ENCODE measurements at regions not wholly inside any gene's neighbourhood (a gene's known extent, or its start where the extent isn't known, plus 50 kb on each side); places are given as distances from the start of the nearest gene placed in this dataset.
A peak's percentile ranks its signal among the peaks of the same experiment; 100 is the strongest.

DNA sequence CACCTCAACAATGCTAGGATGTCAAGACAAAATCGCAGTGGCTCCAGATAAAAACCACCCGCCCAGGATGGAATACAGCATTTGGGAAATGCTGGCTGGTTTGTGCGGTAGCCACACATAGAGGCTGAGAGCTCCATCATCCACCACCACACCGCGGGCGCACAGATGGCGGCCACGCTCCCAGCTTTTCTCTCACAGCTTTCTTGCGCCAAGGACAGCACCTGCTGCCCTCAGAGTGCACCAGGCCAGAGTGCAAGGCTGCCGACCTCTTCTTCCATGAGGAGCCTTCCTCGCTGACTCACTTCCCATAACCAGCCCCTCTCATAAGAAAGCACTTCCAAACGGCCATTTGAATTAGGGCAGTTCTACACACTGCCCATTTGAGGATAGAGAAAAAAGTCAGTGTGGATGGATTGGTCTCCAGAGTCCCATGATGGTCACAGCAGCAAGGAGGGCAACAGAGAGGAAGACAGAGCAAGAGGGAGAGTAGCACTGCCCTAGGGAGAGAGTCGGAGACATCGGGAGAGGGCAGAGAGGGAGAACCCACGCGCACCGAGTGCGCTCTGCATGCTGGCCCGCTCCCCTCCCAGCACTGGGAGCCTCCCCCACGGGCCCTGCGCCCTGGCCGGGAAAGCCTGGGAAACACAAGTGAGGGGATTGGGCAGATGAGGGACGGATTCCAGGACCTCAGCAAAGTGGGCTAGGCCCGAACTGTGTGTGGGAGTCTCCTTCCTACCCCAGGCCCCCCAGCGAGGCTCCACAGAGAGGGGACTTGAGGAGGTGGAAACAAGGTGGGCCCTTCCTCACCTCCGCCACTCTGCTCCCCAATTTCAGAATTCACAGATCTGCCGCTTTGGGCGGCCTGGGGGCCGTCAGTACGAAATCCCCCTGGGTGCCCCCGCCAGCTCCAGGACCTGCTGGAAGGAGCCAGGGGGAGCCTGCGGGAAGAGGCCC lies 156.9 kb downstream of the USP12 start:
- ChIA-PET POLR2A (no interaction called here), CTCF (interaction anchor here (1.0 kb wide), 1 partner anchor 29 kb away, joined by 3 read pairs; no protein-coding TSS in a partner anchor)
- no peak for DNase-seq (ENCODE audit: low read depth)
- TF ChIP-seq, protein P1, sequence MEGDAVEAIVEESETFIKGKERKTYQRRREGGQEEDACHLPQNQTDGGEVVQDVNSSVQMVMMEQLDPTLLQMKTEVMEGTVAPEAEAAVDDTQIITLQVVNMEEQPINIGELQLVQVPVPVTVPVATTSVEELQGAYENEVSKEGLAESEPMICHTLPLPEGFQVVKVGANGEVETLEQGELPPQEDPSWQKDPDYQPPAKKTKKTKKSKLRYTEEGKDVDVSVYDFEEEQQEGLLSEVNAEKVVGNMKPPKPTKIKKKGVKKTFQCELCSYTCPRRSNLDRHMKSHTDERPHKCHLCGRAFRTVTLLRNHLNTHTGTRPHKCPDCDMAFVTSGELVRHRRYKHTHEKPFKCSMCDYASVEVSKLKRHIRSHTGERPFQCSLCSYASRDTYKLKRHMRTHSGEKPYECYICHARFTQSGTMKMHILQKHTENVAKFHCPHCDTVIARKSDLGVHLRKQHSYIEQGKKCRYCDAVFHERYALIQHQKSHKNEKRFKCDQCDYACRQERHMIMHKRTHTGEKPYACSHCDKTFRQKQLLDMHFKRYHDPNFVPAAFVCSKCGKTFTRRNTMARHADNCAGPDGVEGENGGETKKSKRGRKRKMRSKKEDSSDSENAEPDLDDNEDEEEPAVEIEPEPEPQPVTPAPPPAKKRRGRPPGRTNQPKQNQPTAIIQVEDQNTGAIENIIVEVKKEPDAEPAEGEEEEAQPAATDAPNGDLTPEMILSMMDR (IDR thresholded peaks at IDR 0.05; ENCODE audit: insufficient read depth, low read depth, low read length) = no peak
- H3K36me3 ChIP-seq (ENCODE audit: control insufficient read depth, insufficient read depth, low read length) = no peaks in the 10 kb centered on the region
- H3K4me3 ChIP-seq (ENCODE audit: low read depth, low read length) = no peak overlapping the region
- H3K27me3 ChIP-seq (ENCODE audit: control insufficient read depth, insufficient read depth, low read length) = no peaks in the 10 kb centered on the region

DNA sequence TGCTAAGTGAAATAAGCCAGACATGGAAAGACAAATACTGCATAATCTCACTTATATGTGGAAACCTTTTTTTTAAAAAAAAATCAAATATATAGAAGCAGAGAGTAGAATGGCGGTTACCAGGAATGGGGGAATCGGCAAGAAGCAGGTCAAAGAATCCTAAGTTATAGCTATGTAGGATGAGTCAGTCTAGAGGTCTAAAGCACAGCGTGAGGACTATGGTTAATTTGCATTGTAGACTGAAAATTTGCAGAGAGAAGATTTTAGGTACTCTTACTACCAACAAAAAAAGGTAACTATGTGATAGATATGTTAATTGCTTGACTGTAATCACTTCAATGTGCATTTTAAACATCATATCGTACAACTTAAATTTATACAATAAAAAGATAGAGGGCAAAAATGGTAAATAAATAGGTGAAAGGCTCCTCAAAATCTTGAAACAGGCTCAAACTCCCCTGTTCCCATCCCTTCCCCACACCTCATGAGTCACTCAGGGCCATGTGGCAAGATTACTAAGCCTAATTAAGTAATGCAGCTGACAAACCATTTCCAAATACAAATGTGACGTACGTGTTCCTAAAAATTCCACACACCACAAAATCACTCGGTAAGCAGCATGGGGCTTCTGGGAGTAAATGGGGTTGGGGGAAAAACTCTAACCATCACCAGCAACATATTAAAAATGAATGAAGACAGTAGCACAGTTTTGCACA lies 159.0 kb downstream of the USP12 start:
- 0 out of 2 replicates have a peak, but pooled peaks cover under 1% of the 10 kb centered on the region for H3K27me3 ChIP-seq (ENCODE audit: control insufficient read depth, insufficient read depth, low read length)
- DNase-seq (ENCODE audit: low read depth) = peak; percentile 44
- CTCF ChIA-PET = interaction anchor here (1.3 to 1.5 kb wide), 2 partner anchors 11 to 117 kb away, joined by 3 to 4 read pairs; no protein-coding TSS in a partner anchor
- no peak overlapping the region for H3K4me3 ChIP-seq (ENCODE audit: low read depth, low read length)
- TF ChIP-seq, protein P1 (IDR thresholded peaks at IDR 0.05; ENCODE audit: insufficient read depth, low read depth, low read length) = no peak
- H3K36me3 ChIP-seq (ENCODE audit: control insufficient read depth, insufficient read depth, low read length) = no peaks in the 10 kb centered on the region
- POLR2A ChIA-PET = no interaction called here

DNA sequence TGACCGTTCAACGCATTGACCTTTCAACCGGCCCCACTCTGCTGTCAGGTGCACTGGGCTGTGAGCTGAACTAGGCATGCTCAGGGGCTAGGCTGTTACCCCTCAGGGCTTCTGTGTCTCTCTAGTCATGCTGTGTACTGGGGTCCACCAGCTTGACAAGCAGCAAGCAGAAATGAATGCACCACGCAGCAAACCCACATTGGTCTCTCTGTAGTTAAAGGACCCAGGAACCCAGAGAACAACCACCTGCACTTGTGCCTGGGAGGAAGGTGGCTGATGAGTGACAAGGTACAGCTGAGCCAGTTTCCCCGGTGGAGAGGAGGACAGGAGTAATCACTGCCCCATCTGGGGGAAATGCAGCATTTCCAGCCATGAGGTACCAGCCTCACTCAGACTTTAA lies 159.9 kb downstream of the USP12 start:
- POLR2A ChIA-PET = no interaction called here
- H3K27me3 ChIP-seq (ENCODE audit: control insufficient read depth, insufficient read depth, low read length) = peaks cover 6% of the 10 kb centered on the region; the same call in 1 of the 2 replicates
- H3K36me3 ChIP-seq (ENCODE audit: control insufficient read depth, insufficient read depth, low read length) = no peaks in the 10 kb centered on the region
- CTCF ChIA-PET = interaction anchor here (0.6 to 1.5 kb wide), 3 partner anchors 10 to 118 kb away, joined by 3 to 4 read pairs (median 3); no protein-coding TSS in a partner anchor
- TF ChIP-seq, protein P1 (IDR thresholded peaks at IDR 0.05; ENCODE audit: insufficient read depth, low read depth, low read length) = no peak
- H3K4me3 ChIP-seq (ENCODE audit: low read depth, low read length) = no peak overlapping the region
- DNase-seq (ENCODE audit: low read depth) = no peak

DNA sequence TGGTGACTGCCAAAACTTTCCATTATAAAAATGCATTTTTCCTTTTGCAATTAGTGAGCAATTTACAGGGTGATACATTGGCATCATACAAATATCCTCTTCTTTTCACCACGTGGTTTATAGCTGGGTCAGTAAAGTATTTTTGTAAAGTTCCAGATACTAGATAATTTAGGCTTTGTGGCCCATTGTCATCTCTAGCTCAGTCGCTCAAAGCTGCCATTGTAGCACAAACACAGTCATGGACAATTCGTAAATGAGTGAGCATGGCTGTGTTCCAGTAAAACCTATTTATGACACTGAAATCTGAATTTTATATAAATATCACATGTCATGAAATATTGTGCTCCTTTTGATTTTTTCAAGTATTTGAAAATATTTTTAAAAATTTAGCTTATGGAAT lies 162.9 kb downstream of the USP12 start:
- no peak overlapping the region for H3K4me3 ChIP-seq (ENCODE audit: low read depth, low read length)
- ChIA-PET CTCF (interaction anchor here (0.6 to 1.6 kb wide), 5 partner anchors 9 to 111 kb away, joined by 3 to 5 read pairs (median 4); no protein-coding TSS in a partner anchor), POLR2A (no interaction called here)
- TF ChIP-seq, protein P1 (IDR thresholded peaks at IDR 0.05; ENCODE audit: insufficient read depth, low read depth, low read length) = no peak
- no peak for DNase-seq (ENCODE audit: low read depth)
- H3K36me3 ChIP-seq (ENCODE audit: control insufficient read depth, insufficient read depth, low read length) = no peaks in the 10 kb centered on the region
- peaks cover 6% of the 10 kb centered on the region; the same call in 1 of the 2 replicates for H3K27me3 ChIP-seq (ENCODE audit: control insufficient read depth, insufficient read depth, low read length)

DNA sequence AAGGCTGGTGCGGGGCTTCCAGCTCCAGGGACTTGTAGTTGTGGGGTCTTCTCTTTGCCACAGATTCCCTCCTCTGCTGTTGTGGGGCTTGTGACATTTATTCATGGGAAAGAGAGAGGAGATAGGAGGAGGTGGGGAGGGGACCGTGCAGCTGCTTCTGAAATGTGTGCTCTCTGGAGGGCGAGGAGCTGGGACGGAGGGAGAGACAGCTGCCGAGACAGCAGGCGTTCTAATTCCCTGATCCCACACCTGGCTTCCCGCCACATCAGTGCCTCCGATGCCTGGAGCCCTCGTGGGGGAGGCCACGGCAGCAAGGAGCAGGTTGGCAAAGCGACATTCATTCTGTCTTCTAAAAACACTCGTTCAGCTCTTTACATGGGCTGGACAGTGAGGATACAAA lies 164.4 kb downstream of the USP12 start:
- H3K4me3 ChIP-seq (ENCODE audit: low read depth, low read length) = no peak overlapping the region
- ChIA-PET POLR2A (no interaction called here), CTCF (no interaction called here)
- TF ChIP-seq, protein P1 (IDR thresholded peaks at IDR 0.05; ENCODE audit: insufficient read depth, low read depth, low read length) = no peak
- no peaks in the 10 kb centered on the region for H3K36me3 ChIP-seq (ENCODE audit: control insufficient read depth, insufficient read depth, low read length)
- peaks cover 6% of the 10 kb centered on the region; the same call in 1 of the 2 replicates for H3K27me3 ChIP-seq (ENCODE audit: control insufficient read depth, insufficient read depth, low read length)
- DNase-seq (ENCODE audit: low read depth) = no peak
